GM23248 (cell line): ENCODE measurements at regions not wholly inside any gene's neighbourhood (a gene's known extent, or its start where the extent isn't known, plus 50 kb on each side); places are given as distances from the start of the nearest gene placed in this dataset.

Experiments
- DNase-seq: peaks from one replicate; pipeline ENCODE4 v3.0.0-alpha.2; 2015
- H2AFZ ChIP-seq: fragments of 200-600 bp; sonication (generic); 2 replicates; pipeline ENCODE4 v1.6.1; 2016; ENCODE audit warnings: antibody characterized with exemption
- H3F3A ChIP-seq: fragments of 200-600 bp; sonication (generic); 2 replicates; pipeline ENCODE4 v1.6.1; 2016; ENCODE audit warnings: mild to moderate bottlenecking, antibody characterized with exemption, mixed run types; ENCODE audit not compliant: insufficient read depth
- H3K27ac ChIP-seq: fragments of 200-600 bp; sonication (generic); 2 replicates; pipeline ENCODE4 v1.5.1; 2016; ENCODE audit warnings: mild to moderate bottlenecking
- H3K27me3 ChIP-seq: fragments of 200-600 bp; sonication (generic); replicated peaks from 2 replicates; pipeline ENCODE4 v1.6.1; 2016; ENCODE audit warnings: mild to moderate bottlenecking; ENCODE audit not compliant: insufficient read depth
- H3K36me3 ChIP-seq: fragments of 200-600 bp; sonication (generic); 2 replicates; pipeline ENCODE4 v1.6.1; 2016; ENCODE audit warnings: low read depth, mild to moderate bottlenecking
- H3K4me1 ChIP-seq: fragments of 200-600 bp; sonication (generic); 2 replicates; pipeline ENCODE4 v1.6.1; 2016; ENCODE audit warnings: mild to moderate bottlenecking; ENCODE audit not compliant: insufficient read depth
- H3K4me2 ChIP-seq: fragments of 200-600 bp; sonication (generic); one replicate; pipeline ENCODE4 v1.6.1; 2016; ENCODE audit warnings: mild to moderate bottlenecking; ENCODE audit not compliant: unreplicated experiment
- H3K4me3 ChIP-seq: fragments of 200-600 bp; sonication (generic); 2 replicates; pipeline ENCODE4 v1.5.1; 2016; ENCODE audit warnings: mild to moderate bottlenecking
- H3K79me2 ChIP-seq: fragments of 200-600 bp; sonication (generic); 2 replicates; pipeline ENCODE4 v1.6.1; 2016; ENCODE audit warnings: mild to moderate bottlenecking; ENCODE audit not compliant: insufficient read depth
- H3K9ac ChIP-seq: fragments of 200-600 bp; sonication (generic); 2 replicates; pipeline ENCODE4 v1.6.1; 2016; ENCODE audit warnings: mild to moderate bottlenecking
- H3K9me2 ChIP-seq: fragments of 200-600 bp; sonication (generic); 2 replicates; pipeline ENCODE4 v1.6.1; 2016; ENCODE audit warnings: mixed run types, mild to moderate bottlenecking, moderate library complexity; ENCODE audit not compliant: insufficient read depth
- H3K9me3 ChIP-seq: fragments of 200-600 bp; sonication (generic); one replicate; pipeline ENCODE4 v1.6.1; 2017; ENCODE audit warnings: low read depth
- H4K20me1 ChIP-seq: fragments of 200-600 bp; sonication (generic); 2 replicates; pipeline ENCODE4 v1.6.0; 2016; ENCODE audit not compliant: insufficient read depth
- EZH2 ChIP-seq: fragments of 200-600 bp; sonication (generic); IDR thresholded peaks from 2 replicates; pipeline ENCODE4 v1.6.1; 2018; ENCODE audit warnings: antibody characterized with exemption, mild to moderate bottlenecking; ENCODE audit not compliant: insufficient read depth, poor library complexity, severe bottlenecking
- EZH2phosphoT487 ChIP-seq: fragments of 200-600 bp; sonication (generic); IDR thresholded peaks from 2 replicates; pipeline ENCODE4 v1.6.1; 2018; ENCODE audit warnings: antibody characterized with exemption, moderate library complexity, mild to moderate bottlenecking, low read depth; ENCODE audit not compliant: insufficient read depth
- WGBS, 2 experiments: methylation state at CpG; one replicate each; pipeline ENCODE4 v1.1.6; 2015 to 2017; ENCODE audit warnings: low lambda C conversion rate in 2 of 2, low coverage in 1 of 2; ENCODE audit errors: missing lambda C conversion rate in 2 of 2; 5-methylcytosine and 5-hydroxymethylcytosine counted together
- in situ Hi-C: fragments of 300-500 bp; cut with MboI; formaldehyde crosslinking; loops from 2 replicates; pipeline ENCODE4 v1.15.0; 2020

DNA sequence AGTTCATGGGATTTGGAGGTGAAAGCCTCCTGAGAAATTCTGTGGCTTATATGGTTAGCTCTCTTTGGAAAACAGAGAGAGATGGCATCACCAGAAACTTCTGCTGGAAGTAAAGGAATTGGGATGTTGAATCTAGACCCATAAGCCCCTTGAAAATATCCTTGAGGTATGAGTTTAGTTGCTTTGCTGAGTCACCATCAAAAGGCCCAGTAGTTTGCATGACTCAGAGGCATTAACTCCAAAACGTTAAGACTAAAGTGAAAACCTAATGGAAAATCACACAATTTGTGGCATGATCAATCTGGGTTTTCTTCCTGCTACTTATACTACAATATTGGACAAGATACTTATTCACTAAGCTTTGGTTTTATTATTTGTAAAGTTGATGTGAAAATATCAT is 349.2 kb upstream of the SALL1 start:
- Histone ChIP-seq H3K4me1 (0 out of 2 replicates have a peak, but pooled peaks cover 5% of the 10 kb centered on the region), H3K27me3 (no peaks in the 10 kb centered on the region), H4K20me1 (no peaks in the 10 kb centered on the region), H3K4me2 (no peak overlapping the region), H3K4me3 (no peak overlapping the region), H2AFZ (no peak overlapping the region), H3K9me3 (no peaks in the 10 kb centered on the region), H3K9me2 (no peaks in the 10 kb centered on the region), H3K79me2 (no peaks in the 10 kb centered on the region), H3K9ac (no peak overlapping the region), H3K27ac (no peak overlapping the region), H3K36me3 (no peaks in the 10 kb centered on the region), H3F3A (no peaks in the 10 kb centered on the region)
- in situ Hi-C loops: no loop called here
- WGBS, 2 experiments: 12 to 14% methylated on average over 1 of the region's 1 CpG
- TF ChIP-seq EZH2phosphoT487: no peak
- peak; percentile 73 for DNase-seq

DNA sequence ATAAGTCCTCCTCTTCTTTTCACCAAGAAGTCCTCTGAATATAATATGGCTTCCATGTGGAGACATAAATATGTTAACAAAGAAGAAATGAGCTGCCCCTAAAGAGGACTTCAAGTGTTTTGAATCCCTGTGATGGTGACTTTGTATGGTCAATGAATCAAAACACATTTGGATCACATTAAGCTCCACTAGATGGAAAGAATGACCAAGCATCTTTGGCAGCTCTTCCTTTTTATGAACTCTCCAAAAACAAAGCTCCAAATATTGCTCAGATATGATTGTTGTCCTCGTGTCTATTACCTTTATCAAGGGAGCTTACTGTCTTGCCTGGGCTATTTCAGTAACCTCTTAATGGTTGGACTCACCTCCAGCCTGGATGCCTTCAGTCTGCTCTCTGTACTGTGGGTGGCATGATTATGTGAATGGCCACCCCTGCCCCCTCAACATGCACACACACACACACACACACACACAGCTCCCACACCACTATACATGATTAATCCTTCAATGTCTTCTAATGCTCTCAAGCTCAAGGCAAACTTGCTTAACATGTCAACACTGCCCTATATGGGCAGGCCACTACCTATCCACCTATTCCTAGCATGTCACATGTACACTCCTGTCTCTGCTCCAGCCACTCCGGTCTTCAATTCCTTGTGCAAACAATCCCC is 346.6 kb upstream of the SALL1 start:
- peak; percentile 21 for DNase-seq
- no peaks in the 10 kb centered on the region for H3K79me2 ChIP-seq
- no peak overlapping the region for H3K27ac ChIP-seq
- no peak overlapping the region for H3K4me2 ChIP-seq
- 26% methylated on average over 2 of the region's 2 CpGs for WGBS, 2 experiments
- no peaks in the 10 kb centered on the region for H3K9me2 ChIP-seq
- TF ChIP-seq EZH2 (no peak), EZH2phosphoT487 (no peak)
- H3K27me3 ChIP-seq: no peaks in the 10 kb centered on the region
- no peak overlapping the region for H3K9ac ChIP-seq
- no peak overlapping the region for H3K4me3 ChIP-seq
- no peaks in the 10 kb centered on the region for H3F3A ChIP-seq
- no peaks in the 10 kb centered on the region for H3K36me3 ChIP-seq
- H4K20me1 ChIP-seq: no peaks in the 10 kb centered on the region
- in situ Hi-C loops: no loop called here
- 0 out of 2 replicates have a peak, but pooled peaks cover 5% of the 10 kb centered on the region for H3K4me1 ChIP-seq
- H2AFZ ChIP-seq: no peak overlapping the region
- no peaks in the 10 kb centered on the region for H3K9me3 ChIP-seq

DNA sequence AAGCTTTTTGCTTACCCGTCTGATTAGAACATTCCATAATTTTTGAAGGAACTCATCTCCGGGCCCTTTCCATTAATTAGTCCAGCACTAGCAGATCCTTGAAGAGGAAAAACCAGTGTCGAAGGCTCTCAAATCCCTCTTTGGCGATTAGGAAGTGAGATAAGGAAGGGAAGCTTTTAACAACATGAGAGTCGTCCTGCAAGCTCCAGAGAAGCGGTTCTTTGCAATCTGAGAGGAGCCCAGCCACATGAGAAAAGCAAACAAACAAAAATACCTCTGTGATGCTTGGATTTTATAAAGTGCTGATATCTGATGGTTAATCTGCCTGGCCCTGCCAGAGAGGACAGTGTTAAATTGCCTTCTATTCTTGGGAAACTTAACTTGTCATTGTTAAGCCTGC is 339.8 kb upstream of the SALL1 start:
- Histone ChIP-seq H3K27ac (no peak overlapping the region), H3K4me1 (no peaks in the 10 kb centered on the region), H3K9ac (no peak overlapping the region), H3K4me3 (no peak overlapping the region), H3F3A (no peaks in the 10 kb centered on the region), H3K27me3 (no peaks in the 10 kb centered on the region), H3K9me3 (no peaks in the 10 kb centered on the region), H3K36me3 (no peaks in the 10 kb centered on the region), H3K4me2 (no peak overlapping the region), H2AFZ (no peak overlapping the region), H3K9me2 (no peaks in the 10 kb centered on the region), H4K20me1 (no peaks in the 10 kb centered on the region), H3K79me2 (no peaks in the 10 kb centered on the region)
- 62 to 70% methylated on average over 6 of the region's 6 CpGs for WGBS, 2 experiments
- TF ChIP-seq EZH2phosphoT487 (no peak), EZH2 (no peak)
- in situ Hi-C loops: no loop called here
- DNase-seq: no peak

DNA sequence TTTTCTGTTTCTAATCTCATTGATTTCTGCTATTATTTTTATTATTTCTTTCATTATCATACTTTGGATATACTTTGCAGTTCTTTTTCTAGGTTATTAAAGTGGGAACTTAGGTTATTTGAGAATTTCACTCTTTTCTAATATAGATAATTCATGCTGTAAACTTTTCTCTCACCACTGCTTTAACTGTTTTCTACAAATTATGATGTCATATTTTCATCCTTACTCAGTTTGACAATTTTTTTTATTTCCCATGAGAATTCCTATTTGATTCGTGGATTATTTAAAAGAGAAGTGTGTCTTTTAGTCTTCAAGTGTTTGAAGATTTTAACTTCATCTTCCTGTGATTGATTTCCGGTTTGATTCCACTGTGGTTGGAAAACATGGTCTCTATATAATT is 336.8 kb upstream of the SALL1 start:
- no peak for DNase-seq
- no peaks in the 10 kb centered on the region for H3K79me2 ChIP-seq
- no peak overlapping the region for H3K27ac ChIP-seq
- no peaks in the 10 kb centered on the region for H4K20me1 ChIP-seq
- H3K4me2 ChIP-seq: no peak overlapping the region
- in situ Hi-C loops: no loop called here
- no peak overlapping the region for H3K4me3 ChIP-seq
- WGBS, 2 experiments: 46 to 54% methylated on average over 2 of the region's 2 CpGs
- no peaks in the 10 kb centered on the region for H3K9me2 ChIP-seq
- no peaks in the 10 kb centered on the region for H3K4me1 ChIP-seq
- no peaks in the 10 kb centered on the region for H3F3A ChIP-seq
- H3K36me3 ChIP-seq: no peaks in the 10 kb centered on the region
- TF ChIP-seq EZH2 (no peak), EZH2phosphoT487 (no peak)
- H2AFZ ChIP-seq: no peak overlapping the region
- no peak overlapping the region for H3K9ac ChIP-seq
- H3K27me3 ChIP-seq: no peaks in the 10 kb centered on the region
- H3K9me3 ChIP-seq: no peaks in the 10 kb centered on the region
